Neural cell (in vitro differentiated cells): ENCODE measurements at regions not wholly inside any gene's neighbourhood (a gene's known extent, or its start where the extent isn't known, plus 50 kb on each side); places are given as distances from the start of the nearest gene placed in this dataset.

Experiments used
- H2AFZ ChIP-seq: fragments of 200-600, 300-800 bp; sonication (generic), shearing (Covaris generic); 2 replicates; pipeline ENCODE4 v1.6.0; 2014; ENCODE audit warnings: low read depth, mild to moderate bottlenecking, antibody characterized with exemption, low read length, moderate library complexity
- H3F3A ChIP-seq: fragments of 200-600 bp; shearing (Covaris generic); 2 replicates; pipeline ENCODE4 v1.6.1; 2016; ENCODE audit warnings: mild to moderate bottlenecking, moderate library complexity, mixed read lengths, antibody characterized with exemption, low read length; ENCODE audit not compliant: insufficient read depth, poor library complexity, severe bottlenecking
- H3K27ac ChIP-seq: fragments of 200-600, 300-800 bp; sonication (generic), shearing (Covaris generic); 2 replicates; pipeline ENCODE4 v1.5.1; 2014; ENCODE audit warnings: mild to moderate bottlenecking, low read length, moderate library complexity
- H3K27me3 ChIP-seq: fragments of 300-800, 200-600 bp; sonication (generic), shearing (Covaris generic); 2 replicates; pipeline ENCODE4 v1.6.0; 2014; ENCODE audit warnings: mild to moderate bottlenecking, low read depth, low read length, moderate library complexity; ENCODE audit not compliant: insufficient read depth
- H3K36me3 ChIP-seq: fragments of 300-800, 200-600 bp; sonication (generic), shearing (Covaris generic); 2 replicates; pipeline ENCODE4 v1.5.1; 2014; ENCODE audit warnings: mild to moderate bottlenecking, antibody characterized with exemption, low read length, moderate library complexity; ENCODE audit not compliant: insufficient read depth
- H3K4me2 ChIP-seq: fragments of 300-800, 200-600 bp; sonication (generic), shearing (Covaris generic); 2 replicates; pipeline ENCODE4 v1.6.0; 2014; ENCODE audit warnings: mild to moderate bottlenecking, low read length
- H3K4me3 ChIP-seq: fragments of 300-800, 200-600 bp; sonication (generic), shearing (Covaris generic); 2 replicates; pipeline ENCODE4 v1.5.1; 2014; ENCODE audit warnings: mild to moderate bottlenecking, low read length, moderate library complexity
- H3K79me2 ChIP-seq: fragments of 200-600 bp; shearing (Covaris generic); replicated peaks from 2 replicates; pipeline ENCODE4 v1.6.0; 2014; ENCODE audit warnings: mild to moderate bottlenecking, low read length, moderate library complexity; ENCODE audit not compliant: insufficient read depth
- H3K9ac ChIP-seq: fragments of 300-800, 200-600 bp; sonication (generic), shearing (Covaris generic); 2 replicates; pipeline ENCODE4 v1.6.1; 2016; ENCODE audit warnings: mild to moderate bottlenecking, low read length, mixed read lengths
- H3K9me2 ChIP-seq: fragments of 200-600 bp; shearing (Covaris generic); 2 replicates; pipeline ENCODE4 v1.6.1; 2016; ENCODE audit warnings: mild to moderate bottlenecking, low read length, mixed read lengths; ENCODE audit not compliant: insufficient read depth
- H3K9me3 ChIP-seq: fragments of 200-600, 300-800 bp; sonication (generic), shearing (Covaris generic); 2 replicates; pipeline ENCODE4 v1.6.1; 2016; ENCODE audit warnings: mild to moderate bottlenecking, mixed run types, low read length, moderate library complexity, mixed read lengths
- H4K20me1 ChIP-seq: fragments of 200-600 bp; shearing (Covaris generic); 2 replicates; pipeline ENCODE4 v1.6.1; 2016; ENCODE audit warnings: mild to moderate bottlenecking, mixed run types; ENCODE audit not compliant: insufficient read depth
- EP300 ChIP-seq: fragments of 450-650 bp; conservative IDR thresholded peaks from 2 replicates; pipeline ENCODE4 v1.6.1; 2014; ENCODE audit warnings: antibody characterized with exemption, mild to moderate bottlenecking, moderate library complexity; ENCODE audit not compliant: poor library complexity, severe bottlenecking
- EZH2 ChIP-seq: fragments of 200-600, 300-800 bp; shearing (Covaris generic), sonication (generic); IDR thresholded peaks from 2 replicates; pipeline ENCODE4 v1.6.1; 2014; ENCODE audit warnings: antibody characterized with exemption, low read length, borderline replicate concordance, mild to moderate bottlenecking; ENCODE audit not compliant: insufficient read depth, poor library complexity, severe bottlenecking
- MXI1 ChIP-seq: fragments of 450-650 bp; conservative IDR thresholded peaks from 2 replicates; pipeline ENCODE4 v1.6.1; 2014; ENCODE audit warnings: antibody characterized with exemption, mild to moderate bottlenecking; ENCODE audit not compliant: poor library complexity, severe bottlenecking
- POLR2AphosphoS5 ChIP-seq: IDR thresholded peaks from 2 replicates; pipeline ENCODE4 v1.6.1; 2012
- RAD21 ChIP-seq: fragments of 450-650 bp; conservative IDR thresholded peaks from 2 replicates; pipeline ENCODE4 v1.6.1; 2014; ENCODE audit warnings: antibody characterized with exemption, mild to moderate bottlenecking, moderate library complexity
- REST ChIP-seq: IDR thresholded peaks from 2 replicates; pipeline ENCODE4 v1.6.1; 2012; ENCODE audit warnings: borderline replicate concordance
- SMC3 ChIP-seq: fragments of 450-650 bp; conservative IDR thresholded peaks from 2 replicates; pipeline ENCODE4 v1.6.1; 2014; ENCODE audit warnings: antibody characterized with exemption, mild to moderate bottlenecking, moderate library complexity; ENCODE audit not compliant: poor library complexity
- TAF1 ChIP-seq: IDR thresholded peaks from 2 replicates; pipeline ENCODE4 v1.6.1; 2012; ENCODE audit warnings: low read depth
- TF ChIP-seq, protein P1 (sequence below): fragments of 450-650 bp; IDR thresholded peaks from 2 replicates; pipeline ENCODE4 v1.5.1; 2014; ENCODE audit warnings: antibody characterized with exemption, mild to moderate bottlenecking, moderate library complexity; ENCODE audit not compliant: poor library complexity, severe bottlenecking

GRCh38 chr2:41903474-41904135, 144.2 kb upstream of the PKDCC start:
- no peak overlapping the region for H3K27ac ChIP-seq
- no peak overlapping the region for H3K4me2 ChIP-seq
- TF ChIP-seq REST (no peak), MXI1 (no peak), RAD21 (no peak), EP300 (no peak), SMC3 (no peak), TAF1 (no peak), POLR2AphosphoS5 (no peak), EZH2 (no peak)
- TF ChIP-seq, protein P1, sequence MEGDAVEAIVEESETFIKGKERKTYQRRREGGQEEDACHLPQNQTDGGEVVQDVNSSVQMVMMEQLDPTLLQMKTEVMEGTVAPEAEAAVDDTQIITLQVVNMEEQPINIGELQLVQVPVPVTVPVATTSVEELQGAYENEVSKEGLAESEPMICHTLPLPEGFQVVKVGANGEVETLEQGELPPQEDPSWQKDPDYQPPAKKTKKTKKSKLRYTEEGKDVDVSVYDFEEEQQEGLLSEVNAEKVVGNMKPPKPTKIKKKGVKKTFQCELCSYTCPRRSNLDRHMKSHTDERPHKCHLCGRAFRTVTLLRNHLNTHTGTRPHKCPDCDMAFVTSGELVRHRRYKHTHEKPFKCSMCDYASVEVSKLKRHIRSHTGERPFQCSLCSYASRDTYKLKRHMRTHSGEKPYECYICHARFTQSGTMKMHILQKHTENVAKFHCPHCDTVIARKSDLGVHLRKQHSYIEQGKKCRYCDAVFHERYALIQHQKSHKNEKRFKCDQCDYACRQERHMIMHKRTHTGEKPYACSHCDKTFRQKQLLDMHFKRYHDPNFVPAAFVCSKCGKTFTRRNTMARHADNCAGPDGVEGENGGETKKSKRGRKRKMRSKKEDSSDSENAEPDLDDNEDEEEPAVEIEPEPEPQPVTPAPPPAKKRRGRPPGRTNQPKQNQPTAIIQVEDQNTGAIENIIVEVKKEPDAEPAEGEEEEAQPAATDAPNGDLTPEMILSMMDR: no peak
- H3F3A ChIP-seq: no peaks in the 10 kb centered on the region
- no peak overlapping the region for H2AFZ ChIP-seq
- H3K79me2 ChIP-seq: no peaks in the 10 kb centered on the region
- no peaks in the 10 kb centered on the region for H3K27me3 ChIP-seq
- H4K20me1 ChIP-seq: no peaks in the 10 kb centered on the region
- H3K36me3 ChIP-seq: no peaks in the 10 kb centered on the region
- H3K9me3 ChIP-seq: no peaks in the 10 kb centered on the region
- H3K9ac ChIP-seq: no peak overlapping the region
- no peak overlapping the region for H3K4me3 ChIP-seq
- no peaks in the 10 kb centered on the region for H3K9me2 ChIP-seq

DNA sequence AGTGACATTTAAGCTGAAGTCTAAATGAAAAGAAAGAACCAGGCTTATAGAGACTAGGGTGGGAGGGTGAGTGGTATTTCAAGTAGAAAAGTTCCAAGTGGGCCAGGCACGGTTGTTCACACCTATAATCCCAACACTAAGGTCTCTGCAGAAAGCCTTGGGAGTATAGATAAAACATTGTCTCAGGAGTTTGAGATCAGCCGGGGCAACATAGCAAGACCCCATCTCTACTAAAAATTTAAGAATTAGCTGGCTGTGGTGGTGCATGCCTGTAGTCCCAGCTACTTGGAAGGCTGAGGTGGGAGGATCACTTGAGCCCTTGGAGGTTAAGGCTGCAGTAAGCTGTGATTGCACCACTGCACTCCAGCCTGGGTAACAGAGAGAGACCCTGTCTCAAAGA, 143.4 kb upstream of the PKDCC start:
- Histone ChIP-seq H3K27me3 (no peaks in the 10 kb centered on the region), H3K4me3 (no peak overlapping the region), H3K36me3 (no peaks in the 10 kb centered on the region), H3F3A (no peaks in the 10 kb centered on the region), H3K4me2 (no peak overlapping the region), H3K9me2 (no peaks in the 10 kb centered on the region), H3K79me2 (no peaks in the 10 kb centered on the region), H4K20me1 (no peaks in the 10 kb centered on the region), H3K9me3 (no peaks in the 10 kb centered on the region), H3K27ac (no peak overlapping the region), H3K9ac (no peak overlapping the region), H2AFZ (no peak overlapping the region)
- TF ChIP-seq SMC3 (no peak), EP300 (no peak), RAD21 (no peak), EZH2 (no peak), MXI1 (no peak), REST (no peak)
- TF ChIP-seq, protein P1: no peak
